Activated naive CD4-positive, alpha-beta T cell treated with anti-CD3 and anti-CD28 coated beads, Interleukin-2, amount 10 ng/mL, durations not matched to agents 7 days and 5 days (primary cell): ENCODE measurements at regions not wholly inside any gene's neighbourhood (a gene's known extent, or its start where the extent isn't known, plus 50 kb on each side); places are given as distances from the start of the nearest gene placed in this dataset.

Source experiments
- CTCF ChIA-PET: fragments of 350-600 bp; sonication (Branson Sonifier 250); formaldehyde crosslinking; loops from one replicate; lab custom pipeline; 2021; ENCODE audit warnings: antibody characterized with exemption; lab: Charles Lee
- DNase-seq: peaks from one replicate; pipeline ENCODE4 v3.0.0-alpha.2; 2020
- H3K27ac Mint-ChIP-seq: one replicate; pipeline ENCODE4 v1.8.0; 2021; ENCODE audit warnings: mild to moderate bottlenecking, moderate library complexity, mixed read lengths
- H3K27me3 Mint-ChIP-seq: one replicate; pipeline ENCODE4 v1.8.0; 2021; ENCODE audit warnings: mild to moderate bottlenecking, mixed read lengths
- H3K36me3 Mint-ChIP-seq: one replicate; pipeline ENCODE4 v1.8.0; 2021; ENCODE audit warnings: mixed read lengths
- H3K4me1 Mint-ChIP-seq: one replicate; pipeline ENCODE4 v1.8.0; 2021; ENCODE audit warnings: mixed read lengths
- H3K4me3 Mint-ChIP-seq: one replicate; pipeline ENCODE4 v1.8.0; 2021; ENCODE audit warnings: mild to moderate bottlenecking, moderate library complexity, mixed read lengths
- H3K9me3 Mint-ChIP-seq: one replicate; pipeline ENCODE4 v1.8.0; 2021; ENCODE audit warnings: mixed read lengths

- no peak overlapping the region for H3K4me3 Mint-ChIP-seq
- CTCF ChIA-PET = interaction anchor here (1.2 kb wide), 1 partner anchor 13 kb away, joined by 3 read pairs; no protein-coding TSS in a partner anchor
- no peak for DNase-seq
- H3K36me3 Mint-ChIP-seq = peaks cover 20% of the 10 kb centered on the region
- no peaks in the 10 kb centered on the region for H3K9me3 Mint-ChIP-seq
- H3K27ac Mint-ChIP-seq = no peak overlapping the region
- H3K27me3 Mint-ChIP-seq = no peaks in the 10 kb centered on the region
- H3K4me1 Mint-ChIP-seq = peaks cover 59% of the 10 kb centered on the region
Measured at GRCh38 chr7:131015657-131015958, 281.6 kb upstream of the KLF14 start.

DNA sequence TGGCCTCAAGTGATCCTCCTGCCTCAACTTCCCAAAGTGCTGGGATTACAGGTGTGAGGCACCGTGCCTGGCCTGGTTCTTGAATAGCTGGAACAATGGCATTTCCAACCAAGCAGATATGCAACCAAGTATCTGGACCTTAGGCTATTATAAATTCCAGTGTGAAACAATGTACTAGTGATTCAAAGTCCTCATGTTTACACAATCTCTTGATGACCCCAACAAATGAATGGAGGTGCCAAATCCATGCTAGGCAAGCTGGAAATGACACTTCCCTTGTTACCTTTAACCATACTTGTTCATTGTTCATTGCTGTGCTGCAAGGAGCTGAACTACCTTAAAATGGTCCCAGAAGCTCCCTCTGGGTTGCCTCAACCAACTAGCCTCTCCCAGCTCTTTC lies 282.2 kb upstream of the KLF14 start:
- CTCF ChIA-PET = interaction anchor here (0.8 to 3.3 kb wide), 3 partner anchors 12 to 34 kb away, joined by 3 to 11 read pairs (median 3); no protein-coding TSS in a partner anchor
- Mint-ChIP-seq H3K27ac (no peak overlapping the region), H3K27me3 (no peaks in the 10 kb centered on the region), H3K9me3 (no peaks in the 10 kb centered on the region), H3K4me3 (no peak overlapping the region), H3K36me3 (peaks cover 24% of the 10 kb centered on the region), H3K4me1 (peaks cover 58% of the 10 kb centered on the region)
- no peak for DNase-seq

- Mint-ChIP-seq H3K9me3 (peaks cover 8% of the 10 kb centered on the region), H3K27ac (no peak overlapping the region), H3K4me1 (peaks cover 52% of the 10 kb centered on the region), H3K36me3 (peaks cover 42% of the 10 kb centered on the region), H3K4me3 (no peak overlapping the region), H3K27me3 (no peaks in the 10 kb centered on the region)
- CTCF ChIA-PET = interaction anchor here (0.6 to 3.3 kb wide), 4 partner anchors 7 to 122 kb away, joined by 4 to 11 read pairs (median 6); no protein-coding TSS in a partner anchor
- no peak for DNase-seq
Measured at GRCh38 chr7:131019351-131019750, 285.3 kb upstream of the KLF14 start.

DNA sequence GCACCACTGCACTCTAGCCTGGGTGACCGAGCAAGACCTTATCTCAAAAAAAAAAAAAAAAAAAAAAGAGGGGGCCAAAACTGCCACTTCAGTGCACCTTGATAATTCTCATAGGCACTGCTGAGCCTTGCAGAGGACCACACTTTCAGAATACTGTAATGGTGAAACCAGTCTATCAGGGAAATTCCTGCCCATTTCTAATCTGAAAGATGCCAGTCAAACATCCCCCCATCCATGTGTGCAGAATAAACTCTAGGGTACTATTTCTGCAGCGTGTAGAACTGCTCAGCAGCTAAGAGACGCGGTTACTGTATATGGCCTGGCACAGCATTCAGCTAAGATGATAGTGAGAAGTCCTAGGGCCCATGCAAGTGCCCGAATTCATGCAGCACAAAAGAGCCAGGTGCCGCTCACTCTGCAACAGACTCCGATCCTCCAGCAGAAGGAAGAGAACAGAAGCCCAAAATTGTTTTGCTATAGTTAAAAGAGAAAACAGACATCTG lies 286.8 kb upstream of the KLF14 start:
- peaks cover 8% of the 10 kb centered on the region for H3K9me3 Mint-ChIP-seq
- CTCF ChIA-PET = interaction anchor here (1.4 to 2.1 kb wide), 3 partner anchors 9 to 38 kb away, joined by 4 to 9 read pairs (median 4); no protein-coding TSS in a partner anchor
- H3K27ac Mint-ChIP-seq = peak overlapping the region; percentile 75
- H3K36me3 Mint-ChIP-seq = peaks cover 41% of the 10 kb centered on the region
- H3K4me3 Mint-ChIP-seq = peak overlapping the region; percentile 14
- H3K27me3 Mint-ChIP-seq = no peaks in the 10 kb centered on the region
- H3K4me1 Mint-ChIP-seq = peaks cover 55% of the 10 kb centered on the region
- DNase-seq = no peak

- CTCF ChIA-PET = interaction anchor here (1.0 to 2.1 kb wide), 3 partner anchors 13 to 124 kb away, joined by 3 to 9 read pairs (median 4); no protein-coding TSS in a partner anchor
- Mint-ChIP-seq H3K9me3 (peaks cover 8% of the 10 kb centered on the region), H3K27me3 (no peaks in the 10 kb centered on the region), H3K27ac (peak overlapping the region; percentile 75), H3K4me1 (peaks cover 61% of the 10 kb centered on the region), H3K4me3 (no peak overlapping the region), H3K36me3 (peaks cover 38% of the 10 kb centered on the region)
- DNase-seq = no peak
Measured at GRCh38 chr7:131021460-131021859, 287.5 kb upstream of the KLF14 start.

DNA sequence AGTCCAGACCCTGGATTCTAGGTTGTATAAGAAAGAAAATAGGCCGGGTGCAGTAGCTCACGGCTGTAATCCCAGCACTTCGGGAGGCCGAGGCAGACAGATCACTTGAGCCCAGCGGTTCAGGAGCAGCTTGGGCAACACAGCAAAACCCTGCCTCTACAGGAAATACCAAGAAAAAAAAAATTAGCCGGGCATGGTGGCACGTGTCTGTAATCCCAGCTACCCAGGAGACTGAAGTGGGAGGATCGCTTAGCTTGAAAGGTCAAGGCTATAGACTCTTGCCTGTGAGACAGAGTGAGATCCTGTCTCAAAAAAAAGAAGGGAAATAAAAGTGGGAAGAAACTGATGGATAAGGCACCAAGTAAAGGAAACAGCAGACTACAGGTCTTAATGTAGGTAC lies 287.9 kb upstream of the KLF14 start:
- Mint-ChIP-seq H3K27me3 (no peaks in the 10 kb centered on the region), H3K27ac (peak overlapping the region; percentile 75), H3K4me3 (no peak overlapping the region), H3K36me3 (peaks cover 38% of the 10 kb centered on the region), H3K4me1 (peaks cover 66% of the 10 kb centered on the region), H3K9me3 (peaks cover 8% of the 10 kb centered on the region)
- DNase-seq = no peak
- CTCF ChIA-PET = interaction anchor here (1.0 kb wide), 1 partner anchor 125 kb away, joined by 3 read pairs; no protein-coding TSS in a partner anchor

DNA sequence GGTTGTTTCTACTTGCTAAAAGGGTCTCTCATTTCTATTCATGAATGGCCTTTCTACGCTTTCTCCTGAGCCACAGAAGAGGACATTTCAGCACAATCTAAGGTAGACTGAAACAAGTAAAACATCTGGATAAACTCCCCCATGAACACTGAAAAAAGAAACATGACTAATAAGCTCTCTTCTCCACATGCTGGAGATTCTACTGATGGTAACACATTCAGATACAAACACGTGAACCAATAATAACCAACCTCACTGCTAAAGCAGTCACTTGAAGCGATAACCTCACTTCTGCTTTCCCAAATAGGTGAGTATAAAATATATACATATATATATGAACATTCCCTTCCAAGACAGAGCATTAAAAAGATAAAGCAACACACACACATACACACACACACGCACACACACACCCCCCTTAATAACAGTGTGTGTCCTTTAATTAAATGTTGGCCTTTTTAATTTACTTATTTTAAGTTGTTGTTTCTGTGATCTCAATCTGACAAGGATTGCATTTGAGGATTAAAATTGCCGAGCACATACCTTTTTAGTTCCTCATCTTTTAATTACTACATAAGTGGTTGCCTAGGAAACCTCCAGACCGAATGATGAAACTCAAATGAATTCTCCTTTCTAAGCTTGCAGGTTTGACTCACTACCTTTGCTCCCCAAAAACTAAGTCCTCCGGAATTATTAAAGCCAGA lies 292.4 kb upstream of the KLF14 start:
- Mint-ChIP-seq H3K27ac (no peak overlapping the region), H3K9me3 (peaks cover 11% of the 10 kb centered on the region), H3K27me3 (no peaks in the 10 kb centered on the region), H3K4me1 (peaks cover 75% of the 10 kb centered on the region), H3K36me3 (peaks cover 44% of the 10 kb centered on the region), H3K4me3 (no peak overlapping the region)
- DNase-seq = no peak
- CTCF ChIA-PET = interaction anchor here (0.9 to 3.3 kb wide), 2 partner anchors 13 to 44 kb away, joined by 3 to 10 read pairs; no protein-coding TSS in a partner anchor

- Mint-ChIP-seq H3K4me3 (no peak overlapping the region), H3K9me3 (peaks cover 11% of the 10 kb centered on the region), H3K4me1 (peaks cover 76% of the 10 kb centered on the region), H3K27me3 (no peaks in the 10 kb centered on the region), H3K36me3 (peaks cover 43% of the 10 kb centered on the region), H3K27ac (peak overlapping the region; percentile 53)
- DNase-seq = no peak
- CTCF ChIA-PET = interaction anchor here (2.1 to 3.3 kb wide), 2 partner anchors 13 to 45 kb away, joined by 10 read pairs; no protein-coding TSS in a partner anchor
Measured at GRCh38 chr7:131027287-131027773, 293.3 kb upstream of the KLF14 start.

- peaks cover 8% of the 10 kb centered on the region for H3K9me3 Mint-ChIP-seq
- H3K4me3 Mint-ChIP-seq = no peak overlapping the region
- CTCF ChIA-PET = interaction anchor here (0.7 to 3.3 kb wide), 8 partner anchors 10 to 153 kb away, joined by 3 to 10 read pairs (median 3); no protein-coding TSS in a partner anchor
- no peak overlapping the region for H3K27ac Mint-ChIP-seq
- no peaks in the 10 kb centered on the region for H3K27me3 Mint-ChIP-seq
- DNase-seq = no peak
- H3K36me3 Mint-ChIP-seq = peaks cover 39% of the 10 kb centered on the region
- peaks cover 78% of the 10 kb centered on the region for H3K4me1 Mint-ChIP-seq
Measured at GRCh38 chr7:131028295-131028694, 294.3 kb upstream of the KLF14 start.

GRCh38 chr7:131029002-131029401 lies 295.0 kb upstream of the KLF14 start:
- no peaks in the 10 kb centered on the region for H3K27me3 Mint-ChIP-seq
- peaks cover 81% of the 10 kb centered on the region for H3K4me1 Mint-ChIP-seq
- DNase-seq = no peak
- CTCF ChIA-PET = interaction anchor here (0.9 to 3.3 kb wide), 7 partner anchors 9 to 154 kb away, joined by 3 to 10 read pairs (median 6); no protein-coding TSS in a partner anchor
- peaks cover 5% of the 10 kb centered on the region for H3K9me3 Mint-ChIP-seq
- H3K36me3 Mint-ChIP-seq = peaks cover 36% of the 10 kb centered on the region
- H3K27ac Mint-ChIP-seq = peak overlapping the region; percentile 15
- no peak overlapping the region for H3K4me3 Mint-ChIP-seq

DNA sequence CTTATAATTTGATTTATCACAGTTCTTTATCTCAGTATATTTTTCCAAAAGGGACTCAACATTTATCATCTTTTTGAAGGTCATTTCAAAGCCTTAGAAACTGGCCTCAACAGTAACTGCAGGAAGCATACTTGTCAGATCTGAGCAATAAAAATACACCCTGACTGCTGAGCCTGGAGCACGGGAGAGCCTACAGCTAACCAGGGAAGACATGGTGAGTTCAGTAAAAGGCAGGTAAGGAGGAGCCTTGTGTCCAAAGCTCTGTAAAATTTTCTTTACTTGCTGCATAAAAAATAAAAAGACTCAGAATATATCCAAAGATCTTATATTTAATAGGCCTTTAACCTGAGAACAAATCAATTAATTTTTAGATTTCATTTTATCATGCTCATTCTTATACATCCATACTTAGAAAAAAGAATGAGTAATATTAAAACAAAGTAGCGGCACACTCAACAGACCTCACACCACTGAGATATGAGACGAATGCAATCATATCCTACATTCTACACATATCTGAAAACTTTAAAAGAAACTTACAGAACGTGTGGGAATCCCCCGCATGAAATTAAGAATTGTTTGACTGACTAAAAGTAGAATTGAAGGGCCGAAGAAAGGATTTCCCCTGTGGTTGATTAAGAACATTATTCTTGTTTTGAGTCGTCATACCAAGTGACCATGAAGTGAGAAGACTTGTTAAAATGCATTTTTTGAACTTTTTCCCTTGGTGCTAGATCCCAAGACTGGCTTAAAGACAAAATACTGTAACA lies 296.4 kb upstream of the MKLN1 start:
- peaks cover 81% of the 10 kb centered on the region for H3K4me1 Mint-ChIP-seq
- no peaks in the 10 kb centered on the region for H3K27me3 Mint-ChIP-seq
- H3K27ac Mint-ChIP-seq = peak overlapping the region; percentile 31
- peaks cover 39% of the 10 kb centered on the region for H3K36me3 Mint-ChIP-seq
- H3K9me3 Mint-ChIP-seq = peaks cover 4% of the 10 kb centered on the region
- no peak for DNase-seq
- H3K4me3 Mint-ChIP-seq = peak overlapping the region; percentile 35
- CTCF ChIA-PET = interaction anchor here (1.4 to 2.5 kb wide), 3 partner anchors 49 to 135 kb away, joined by 4 to 10 read pairs (median 7); no protein-coding TSS in a partner anchor

DNA sequence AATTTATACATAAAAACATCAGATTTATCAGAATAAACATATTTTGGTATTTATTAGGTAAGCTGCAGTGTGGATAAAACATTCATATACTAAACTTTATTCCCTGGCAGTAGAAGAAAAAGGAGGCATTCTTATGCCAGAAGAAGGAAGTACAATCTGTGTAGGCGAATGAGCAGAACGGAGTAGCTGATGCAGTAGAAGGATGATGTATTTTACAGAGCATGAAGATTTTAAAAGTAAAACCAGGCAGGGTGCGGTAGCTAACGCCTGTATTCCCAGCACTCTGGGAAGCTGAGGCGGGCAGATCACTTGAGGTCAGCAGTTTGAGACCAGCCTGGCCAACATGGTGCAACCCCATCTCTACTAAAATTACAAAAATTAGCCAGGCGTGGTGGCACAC lies 294.9 kb upstream of the MKLN1 start:
- CTCF ChIA-PET = interaction anchor here (0.7 to 1.8 kb wide), 4 partner anchors 23 to 139 kb away, joined by 3 to 7 read pairs (median 4); no protein-coding TSS in a partner anchor
- H3K9me3 Mint-ChIP-seq = peaks cover 4% of the 10 kb centered on the region
- peaks cover 76% of the 10 kb centered on the region for H3K4me1 Mint-ChIP-seq
- H3K36me3 Mint-ChIP-seq = peaks cover 35% of the 10 kb centered on the region
- no peaks in the 10 kb centered on the region for H3K27me3 Mint-ChIP-seq
- H3K27ac Mint-ChIP-seq = no peak overlapping the region
- no peak overlapping the region for H3K4me3 Mint-ChIP-seq
- DNase-seq = no peak

- Mint-ChIP-seq H3K27ac (no peak overlapping the region), H3K36me3 (peaks cover 33% of the 10 kb centered on the region), H3K27me3 (no peaks in the 10 kb centered on the region), H3K9me3 (peaks cover 2% of the 10 kb centered on the region), H3K4me3 (no peak overlapping the region), H3K4me1 (peaks cover 74% of the 10 kb centered on the region)
- CTCF ChIA-PET = no interaction called here
- DNase-seq = no peak
Measured at GRCh38 chr7:131034166-131034881, 293.4 kb upstream of the MKLN1 start.
